ENCODE measurements at regions not wholly inside any gene's neighbourhood (a gene's known extent, or its start where the extent isn't known, plus 50 kb on each side); places are given as distances from the start of the nearest gene placed in this dataset.
"Not testable (repeated sequence)": the region's sequence is repeated elsewhere in the genome, so short reads cannot be mapped to it uniquely, and the experiment has no call there.

GRCh38 chr2:16371751-16372150, 293.9 kb downstream of the CYRIA start:
- no peak for DNase-seq (ENCODE audit: low read depth in 2 of 2)

GRCh38 chr2:16368951-16369350, 296.7 kb downstream of the CYRIA start:
- no peak for DNase-seq (ENCODE audit: low read depth in 2 of 2)

GRCh38 chr2:16368328-16368727, 297.3 kb downstream of the CYRIA start:
- no peak for DNase-seq (ENCODE audit: low read depth in 2 of 2)

GRCh38 chr2:16365366-16365765, 300.3 kb downstream of the CYRIA start:
- DNase-seq (ENCODE audit: low read depth in 2 of 2) = no peak

- DNase-seq (ENCODE audit: low read depth in 2 of 2) = no peak
Observed at GRCh38 chr2:16363581-16363980, 302.1 kb downstream of the CYRIA start.

GRCh38 chr2:16362611-16363010, 303.0 kb downstream of the CYRIA start:
- DNase-seq (ENCODE audit: low read depth in 2 of 2) = no peak

GRCh38 chr2:16361261-16361995, 304.2 kb downstream of the CYRIA start:
- no peak for DNase-seq (ENCODE audit: low read depth in 2 of 2)

- no peak for DNase-seq (ENCODE audit: low read depth in 2 of 2)
Observed at GRCh38 chr2:16359961-16360360, 305.7 kb downstream of the CYRIA start.

- DNase-seq (ENCODE audit: low read depth in 2 of 2) = no peak
Observed at GRCh38 chr2:16357188-16357587, 308.4 kb downstream of the CYRIA start.

- DNase-seq (ENCODE audit: low read depth in 2 of 2) = no peak
Observed at GRCh38 chr2:16351541-16351940, 314.1 kb downstream of the CYRIA start.

- DNase-seq (ENCODE audit: low read depth in 2 of 2) = no peak
Observed at GRCh38 chr2:16351137-16351536, 314.5 kb downstream of the CYRIA start.

- DNase-seq (ENCODE audit: low read depth in 2 of 2) = no peak
Observed at GRCh38 chr2:16350211-16350610, 315.4 kb downstream of the CYRIA start.

GRCh38 chr2:16349811-16350210, 315.8 kb downstream of the CYRIA start:
- DNase-seq (ENCODE audit: low read depth in 2 of 2) = no peak

GRCh38 chr2:16348821-16349515, 316.7 kb downstream of the CYRIA start:
- no peak for DNase-seq (ENCODE audit: low read depth in 2 of 2)

- no peak for DNase-seq (ENCODE audit: low read depth in 2 of 2)
Observed at GRCh38 chr2:16346671-16347070, 319.0 kb downstream of the CYRIA start.

GRCh38 chr2:16345231-16345630, 320.4 kb downstream of the CYRIA start:
- DNase-seq (ENCODE audit: low read depth in 2 of 2) = not testable (repeated sequence)

- DNase-seq (ENCODE audit: low read depth in 2 of 2) = no peak
Observed at GRCh38 chr2:16339206-16339605, 326.4 kb downstream of the CYRIA start.

- no peak for DNase-seq (ENCODE audit: low read depth in 2 of 2)
Observed at GRCh38 chr2:16338026-16338425, 327.6 kb downstream of the CYRIA start.

GRCh38 chr2:16336916-16337315, 328.7 kb downstream of the CYRIA start:
- no peak for DNase-seq (ENCODE audit: low read depth in 2 of 2)

- DNase-seq (ENCODE audit: low read depth in 2 of 2) = no peak
Observed at GRCh38 chr2:16336491-16336890, 329.1 kb downstream of the CYRIA start.

GRCh38 chr2:16335947-16336346, 329.7 kb downstream of the CYRIA start:
- no peak for DNase-seq (ENCODE audit: low read depth in 2 of 2)

GRCh38 chr2:16335604-16335930, 330.1 kb downstream of the CYRIA start:
- DNase-seq (ENCODE audit: low read depth in 2 of 2) = no peak

GRCh38 chr2:16334886-16335603, 330.6 kb downstream of the CYRIA start:
- no peak for DNase-seq (ENCODE audit: low read depth in 2 of 2)
